SKM-1 (cell line): ENCODE measurements at regions not wholly inside any gene's neighbourhood (a gene's known extent, or its start where the extent isn't known, plus 50 kb on each side); places are given as distances from the start of the nearest gene placed in this dataset.

Experiments
- DNase-seq: peaks from one replicate; lab custom pipeline; 2025; ENCODE audit not compliant: unreplicated experiment; lab: John Stamatoyannopoulos, UW

DNA sequence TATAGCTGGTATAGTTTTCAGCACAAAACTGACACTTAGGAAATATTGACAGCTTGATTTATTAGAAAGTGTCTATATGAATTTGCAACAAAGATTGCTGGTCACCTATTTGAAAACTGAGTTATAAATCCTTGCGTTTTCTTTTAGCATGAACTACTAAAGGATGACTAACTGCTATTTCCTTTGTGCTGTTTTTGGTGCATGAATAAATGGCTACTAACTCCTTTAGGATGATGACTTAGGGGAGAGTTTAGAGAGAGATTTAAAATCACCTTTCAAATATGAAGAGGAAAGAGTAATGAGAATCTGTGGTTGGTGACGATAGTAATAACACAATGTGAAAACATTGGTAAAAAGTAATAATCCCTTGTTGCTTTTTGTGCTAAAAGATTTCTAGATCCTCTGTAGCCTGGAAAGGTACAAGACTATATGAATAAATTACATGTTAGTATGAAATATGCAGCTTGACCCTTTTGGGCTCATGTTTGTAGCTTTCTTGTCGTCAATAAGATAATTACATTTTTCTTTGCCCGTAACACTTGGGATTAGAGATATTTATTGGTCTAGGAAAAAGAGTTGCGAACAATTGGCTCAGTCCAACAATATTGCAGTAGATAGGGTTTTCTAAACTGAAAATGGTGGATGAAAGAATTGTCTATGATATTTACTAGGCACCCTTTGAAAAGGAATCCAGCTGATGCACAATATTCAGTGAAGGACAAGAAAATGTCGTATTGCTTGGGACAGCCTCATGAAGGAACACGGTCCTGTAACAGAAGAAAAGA, 453.0 kb downstream of the ADAMTS20 start:
- no peak for DNase-seq

DNA sequence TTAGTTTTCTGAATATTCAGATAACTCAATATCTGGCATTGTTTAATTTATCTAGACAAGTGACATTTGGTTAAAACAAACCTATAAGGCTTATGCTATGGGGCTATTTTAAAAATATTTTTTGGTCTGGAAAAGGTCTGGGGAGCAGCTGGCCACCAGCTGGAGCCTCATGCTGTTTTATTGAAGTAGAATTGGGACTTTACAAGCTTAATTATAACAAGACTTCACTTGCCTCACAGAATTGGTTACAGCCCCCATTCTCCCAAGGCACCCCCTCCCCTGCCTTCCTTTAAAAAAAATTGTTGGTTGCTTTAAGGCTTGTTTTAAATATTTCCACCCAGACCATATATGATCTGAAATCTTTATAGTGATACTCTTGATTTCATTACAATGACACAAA, 453.9 kb downstream of the ADAMTS20 start:
- no peak for DNase-seq

DNA sequence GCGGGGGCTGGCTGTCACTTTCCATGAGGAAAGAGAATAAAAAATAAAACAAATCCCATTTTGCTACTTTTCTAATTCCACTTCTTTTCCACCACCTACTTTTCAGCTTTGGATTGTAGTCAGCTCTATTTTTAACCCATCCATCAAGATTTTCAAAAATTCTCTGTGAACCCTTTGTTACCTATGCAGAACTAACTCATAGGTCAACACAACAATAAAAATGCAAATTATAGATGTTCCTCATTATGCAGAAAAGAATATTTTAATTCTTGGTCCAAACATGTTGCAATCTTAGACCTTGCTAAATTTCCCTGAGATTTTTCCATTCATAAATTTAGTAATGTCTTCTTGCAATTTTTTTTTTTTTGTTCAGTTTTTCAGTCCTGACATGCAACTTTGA, 454.5 kb downstream of the ADAMTS20 start:
- no peak for DNase-seq

DNA sequence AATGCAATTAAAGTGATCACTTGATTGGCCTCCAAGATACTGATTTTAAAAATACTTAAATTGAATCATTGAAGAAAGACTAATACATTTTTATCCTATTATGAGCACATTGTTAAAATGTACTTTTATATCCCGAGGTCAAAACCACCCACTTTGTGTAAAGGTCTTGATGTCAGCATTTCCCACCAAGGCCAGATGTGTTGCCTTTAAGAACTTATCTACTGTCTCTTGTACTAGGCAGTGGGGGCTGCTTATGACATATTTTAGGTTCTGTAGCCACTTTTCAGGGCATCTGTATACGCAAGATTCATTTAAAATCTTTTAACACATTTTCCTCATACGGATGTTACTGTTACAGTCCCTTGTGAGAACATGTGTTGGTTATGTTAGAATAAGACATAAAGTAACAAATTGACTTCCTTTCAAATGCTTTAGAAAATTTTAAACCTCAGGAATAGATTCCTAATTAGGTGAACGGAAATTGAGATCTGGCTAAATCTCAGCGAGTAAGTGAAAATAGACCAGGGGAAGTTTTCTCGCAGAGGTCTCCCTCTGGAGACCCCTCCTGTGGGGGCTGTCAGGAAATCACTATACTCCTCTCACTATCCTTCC, 456.2 kb downstream of the ADAMTS20 start:
- DNase-seq = no peak

DNA sequence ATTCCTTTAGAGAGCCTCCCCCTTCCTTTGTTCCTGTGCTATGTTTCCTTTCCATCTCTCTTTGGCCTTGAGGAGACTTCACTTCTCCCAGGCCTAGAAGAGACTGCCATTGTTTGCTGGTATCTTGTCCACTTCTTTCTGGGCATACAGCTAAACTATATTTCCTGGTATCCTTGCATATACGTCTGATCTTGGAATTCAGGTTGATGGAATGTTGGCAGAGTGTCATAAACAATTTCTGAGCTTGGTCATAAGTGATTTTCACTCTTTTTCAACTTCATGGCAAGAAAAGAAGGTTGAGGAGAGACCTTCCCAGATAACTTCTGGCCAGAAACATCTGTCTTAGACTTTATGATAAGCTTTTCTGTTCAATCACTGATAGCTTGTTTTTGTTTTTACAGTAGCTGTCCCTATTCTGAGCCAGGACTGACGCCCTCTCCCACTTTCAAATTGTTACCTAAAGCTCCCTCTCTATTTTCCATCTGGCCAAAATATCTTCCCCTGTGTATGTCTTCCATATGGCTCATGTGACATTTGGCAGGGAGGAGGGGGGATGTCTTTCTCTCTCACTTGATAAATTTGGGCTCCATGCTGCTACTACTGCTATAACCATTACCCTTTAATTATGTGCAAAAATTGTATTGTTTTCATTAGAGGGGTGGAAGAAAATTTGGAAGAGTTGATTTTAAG, 457.0 kb downstream of the ADAMTS20 start:
- no peak for DNase-seq

DNA sequence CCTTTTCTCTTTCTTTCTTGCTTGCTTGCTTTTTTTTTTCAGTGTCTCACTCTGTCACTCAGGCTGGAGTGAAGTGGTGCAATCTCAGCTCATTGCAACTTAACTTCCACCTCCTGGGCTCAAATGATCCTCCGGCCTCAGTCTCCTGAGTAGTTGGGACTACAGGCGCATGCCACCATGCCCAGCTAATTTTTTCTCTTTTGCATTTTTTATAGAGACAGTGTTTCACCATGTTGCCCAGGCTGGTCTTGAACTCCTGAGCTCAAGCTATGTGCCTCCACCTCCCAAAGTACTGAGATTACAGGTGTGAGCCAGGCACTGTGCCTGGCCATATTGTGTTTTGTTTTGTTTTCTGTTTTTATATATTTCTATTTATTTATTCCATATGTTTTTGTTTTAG, 461.0 kb downstream of the ADAMTS20 start:
- no peak for DNase-seq

DNA sequence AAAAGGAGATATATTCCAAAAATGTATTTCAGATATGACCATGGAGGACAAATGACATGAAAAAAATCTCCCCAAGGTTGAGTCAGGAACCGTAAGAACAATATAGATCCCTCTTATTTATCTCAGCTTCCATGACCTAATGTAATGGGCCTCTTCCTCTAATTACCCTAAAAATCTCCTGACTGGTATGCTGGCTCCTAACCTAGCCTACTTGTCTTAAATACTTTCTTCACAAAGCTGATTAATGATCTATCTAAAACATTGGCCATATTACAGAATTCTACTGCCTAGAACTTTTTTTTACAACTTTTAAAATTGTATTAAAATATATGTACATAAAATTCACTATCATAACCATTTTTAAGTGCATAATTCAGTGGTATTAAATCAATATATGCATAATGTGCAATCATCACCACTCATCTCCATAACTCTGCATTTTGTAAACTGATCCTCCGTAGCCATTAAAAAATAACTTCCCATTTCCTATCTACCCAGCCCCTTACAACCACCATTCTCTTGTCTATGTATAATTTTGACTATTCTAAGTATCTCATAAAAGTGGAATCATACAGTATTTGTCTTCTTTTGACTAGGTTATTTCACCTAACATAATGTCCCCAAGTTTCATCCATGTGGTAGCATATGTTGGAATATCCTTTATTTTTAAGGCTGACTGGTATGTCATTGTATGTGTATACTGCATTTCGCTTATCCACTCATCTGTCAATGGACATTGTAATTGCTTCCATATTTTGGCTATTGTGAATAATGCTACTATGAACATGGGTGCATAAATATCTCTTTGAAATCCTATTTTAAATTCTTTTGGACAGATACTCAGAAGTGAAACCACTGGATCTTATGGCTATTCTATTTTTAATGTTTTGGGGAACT, 464.6 kb downstream of the ADAMTS20 start:
- no peak for DNase-seq

DNA sequence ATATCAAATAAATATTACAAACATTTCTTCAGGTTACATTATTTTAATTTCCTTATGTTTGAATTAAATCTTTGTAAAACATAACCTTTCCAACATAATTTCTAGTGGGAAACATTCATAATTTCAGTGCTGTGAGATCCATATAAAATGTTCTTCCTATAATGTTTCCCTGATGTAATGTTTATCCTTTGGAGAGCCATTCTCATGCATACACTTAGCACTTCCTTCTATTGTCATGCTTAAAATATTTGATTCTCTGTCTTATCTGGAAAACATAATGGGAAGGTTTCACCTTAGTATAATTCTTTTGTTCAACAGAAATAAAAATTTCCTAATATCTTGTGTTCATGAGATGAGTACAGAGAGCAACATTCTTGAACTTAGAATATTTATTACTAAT, 472.5 kb downstream of the ADAMTS20 start:
- no peak for DNase-seq

DNA sequence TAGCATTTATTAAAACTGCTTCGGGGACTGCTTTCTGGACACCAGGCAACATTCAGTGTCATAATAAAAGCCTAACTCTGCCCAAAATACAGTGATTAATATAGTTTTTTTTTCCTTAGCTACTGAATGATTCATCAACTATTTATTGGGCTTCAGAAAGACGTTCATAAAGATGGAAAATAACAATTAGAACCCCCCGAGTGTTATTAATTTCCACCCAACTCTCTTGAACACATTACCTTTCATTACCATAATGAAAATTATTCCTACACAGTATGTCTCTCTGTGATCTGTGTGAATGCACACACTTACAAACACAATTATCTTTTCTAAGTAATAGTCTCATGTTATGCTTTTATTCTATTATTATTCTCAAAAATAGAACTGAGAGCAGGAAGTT, 473.0 kb downstream of the ADAMTS20 start:
- no peak for DNase-seq

DNA sequence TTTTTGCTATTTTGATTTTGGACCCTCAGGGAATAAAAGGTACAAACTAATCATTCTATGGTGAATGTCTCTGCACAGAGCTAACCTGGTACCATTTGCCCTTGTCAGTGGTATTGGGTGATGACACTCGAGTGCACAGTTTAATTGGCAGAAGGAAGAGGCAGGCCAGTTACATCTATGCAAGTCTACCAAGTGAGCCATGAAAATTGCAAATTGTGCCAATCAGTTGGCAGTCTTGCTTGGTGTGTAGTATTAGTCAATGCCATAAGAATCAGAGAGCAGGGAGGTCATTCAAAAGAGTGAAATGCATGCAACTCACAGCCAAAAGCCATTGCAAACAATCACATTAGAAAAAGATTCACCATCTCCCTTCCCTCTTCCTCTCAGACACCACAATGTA, 479.6 kb downstream of the ADAMTS20 start:
- DNase-seq = no peak

DNA sequence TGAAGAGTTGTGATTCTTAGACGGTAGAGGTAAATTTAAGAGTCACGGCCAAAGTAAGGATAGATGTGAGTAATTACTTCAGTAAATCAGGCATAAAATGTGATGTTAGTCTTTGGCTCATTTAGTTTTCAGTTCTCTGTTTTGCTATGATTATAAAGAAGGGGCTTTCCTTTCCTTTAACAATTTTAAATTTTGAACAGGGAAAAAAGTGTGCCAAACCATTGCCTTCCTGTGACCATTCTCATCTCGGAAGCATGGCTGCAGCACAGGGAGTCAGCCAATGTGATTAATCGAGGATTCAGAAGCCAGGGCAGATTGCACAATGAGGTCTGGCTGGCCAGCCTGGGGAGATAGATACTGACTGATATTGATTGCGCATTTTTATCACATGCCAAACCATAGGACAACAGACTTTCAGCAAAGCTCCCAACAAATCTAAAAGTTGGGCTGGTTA, 480.2 kb upstream of the PRICKLE1 start:
- no peak for DNase-seq

DNA sequence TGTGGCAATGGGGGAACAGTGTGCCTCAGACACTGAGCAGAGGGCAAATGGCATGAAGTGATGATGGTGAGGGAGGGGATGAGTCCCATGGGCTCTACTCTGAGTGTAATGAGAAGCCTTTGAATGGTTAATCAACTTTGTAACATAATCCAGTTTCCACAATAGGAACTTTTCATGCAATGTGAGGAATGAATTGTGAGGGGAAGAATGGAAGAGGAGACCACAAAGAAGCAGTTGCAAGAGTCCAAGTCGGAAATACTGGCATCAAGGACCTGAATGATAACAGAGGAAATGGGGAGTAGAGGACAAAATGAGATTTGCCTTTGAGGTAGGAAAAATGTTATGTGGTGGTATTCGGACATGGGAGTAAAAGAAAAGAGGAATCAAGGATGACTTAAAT, 476.9 kb upstream of the PRICKLE1 start:
- no peak for DNase-seq

DNA sequence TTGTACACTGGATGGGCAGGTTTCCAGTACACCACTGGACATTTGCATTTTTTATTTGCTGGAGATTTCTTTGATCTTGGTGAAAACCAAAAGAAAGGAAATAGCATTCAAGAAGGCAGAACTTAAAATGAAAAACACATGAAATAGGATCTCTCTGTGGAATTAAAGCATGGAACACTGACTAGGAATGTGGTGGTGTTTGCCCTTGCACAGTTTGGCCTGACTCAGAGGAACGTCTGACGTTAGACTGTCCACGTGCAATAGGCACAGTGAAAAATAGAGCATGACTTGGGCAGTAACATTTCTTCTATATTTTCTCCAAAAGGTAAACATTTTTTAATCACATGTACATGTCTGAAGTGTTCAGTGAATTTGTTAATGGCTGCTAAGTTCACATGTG, 474.1 kb upstream of the PRICKLE1 start:
- DNase-seq = no peak

DNA sequence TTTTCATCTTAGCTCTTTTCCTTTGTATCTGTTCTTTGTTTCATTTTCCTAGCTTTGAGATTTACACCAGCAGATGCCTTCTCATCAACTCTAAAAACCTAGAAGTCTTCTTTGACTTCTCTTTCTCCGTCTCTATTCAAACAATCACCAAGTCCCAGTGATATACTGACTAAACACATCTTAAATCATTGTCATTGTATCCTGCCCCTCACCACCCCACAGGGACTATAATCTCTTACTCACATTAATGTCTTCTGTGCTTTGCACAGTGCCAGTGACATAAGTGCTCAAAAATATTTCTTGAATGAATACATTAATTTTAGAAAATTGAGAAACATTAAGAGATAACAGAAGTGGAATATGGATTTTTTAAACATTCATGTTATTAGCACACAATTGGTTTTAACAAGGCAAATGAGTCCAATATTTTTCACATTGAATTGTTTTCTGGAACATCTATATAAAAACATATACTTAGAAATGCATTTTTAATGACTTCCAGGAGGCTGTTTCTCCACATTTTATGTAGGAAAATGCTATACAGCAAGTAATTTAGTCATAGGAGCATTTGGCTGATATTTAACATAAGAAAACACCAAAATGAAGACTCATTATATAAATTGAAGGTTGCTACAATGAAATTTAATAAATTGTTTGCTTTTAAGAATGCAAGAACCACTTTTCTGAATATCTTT, 472.8 kb upstream of the PRICKLE1 start:
- DNase-seq = no peak

DNA sequence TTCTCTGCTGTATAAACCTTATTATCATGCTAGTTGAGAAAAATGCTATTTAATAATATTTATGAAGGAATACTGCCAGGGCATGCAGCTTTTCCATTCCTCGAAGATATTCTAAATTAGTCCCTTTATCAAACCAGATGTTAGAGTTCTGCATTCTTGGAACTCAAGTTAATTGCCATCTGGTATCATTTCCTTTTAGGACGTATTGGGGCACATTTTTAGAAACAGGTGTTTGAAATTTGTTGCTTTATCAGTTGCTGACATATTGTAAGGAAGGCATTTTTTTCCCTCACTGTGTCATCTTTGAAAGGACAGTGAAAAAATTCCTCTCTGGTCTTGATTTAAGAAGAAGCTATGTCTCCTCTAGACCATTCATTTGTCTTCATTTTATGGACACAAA, 471.2 kb upstream of the PRICKLE1 start:
- no peak for DNase-seq

DNA sequence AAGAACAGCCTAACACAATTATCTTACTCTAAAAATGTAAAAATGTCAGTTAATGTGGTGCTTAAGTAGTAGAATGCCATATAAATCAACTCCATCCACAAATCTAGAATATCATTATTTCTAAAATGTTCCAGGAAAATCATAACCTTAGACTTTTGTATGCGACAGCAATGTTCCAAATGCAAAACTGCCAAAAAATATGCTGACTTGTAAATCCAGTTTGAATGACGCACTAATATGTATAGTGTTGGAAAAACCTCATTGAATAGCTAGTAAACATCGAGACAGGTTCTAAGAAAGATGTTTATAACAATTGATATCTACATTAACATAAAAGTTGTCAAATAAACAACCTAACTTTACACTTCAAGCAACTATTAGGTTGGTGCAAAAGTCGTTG, 469.1 kb upstream of the PRICKLE1 start:
- DNase-seq = no peak

DNA sequence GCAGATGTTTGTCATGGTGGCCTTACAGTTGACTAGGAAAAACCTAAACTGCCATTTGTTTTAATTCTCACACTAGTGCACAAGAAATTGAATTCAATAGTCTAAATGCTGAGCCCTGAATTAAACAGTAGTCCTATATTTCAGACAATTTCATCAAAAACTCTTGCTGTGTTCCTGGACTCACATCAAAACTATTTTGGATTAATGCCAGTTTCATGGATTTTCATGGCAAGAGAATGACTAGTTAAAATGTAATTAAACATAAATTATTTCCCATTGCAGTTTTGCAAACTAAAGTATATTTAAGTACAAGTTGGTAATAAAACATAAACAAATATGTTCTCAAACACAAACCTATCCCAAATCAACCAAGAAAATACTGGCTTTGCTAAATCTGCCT, 468.0 kb upstream of the PRICKLE1 start:
- DNase-seq = no peak

DNA sequence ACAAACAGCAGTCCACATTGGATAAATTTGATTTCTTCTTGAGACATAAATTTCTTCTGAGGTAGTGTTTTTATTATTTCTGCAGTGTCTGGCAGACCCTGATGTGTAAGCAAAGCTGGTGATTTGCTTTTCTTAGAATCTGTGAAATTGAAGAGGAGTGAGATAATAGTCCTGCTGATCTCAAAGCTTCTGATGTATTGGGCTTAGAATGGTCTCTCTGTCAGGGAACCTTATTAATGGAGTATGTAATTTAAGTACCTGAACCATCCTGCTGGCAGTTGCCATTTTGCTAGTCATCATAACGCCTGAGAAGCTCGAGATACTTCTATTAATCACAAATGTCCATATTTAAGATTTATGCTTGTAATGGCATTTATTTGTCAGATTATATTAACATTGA, 464.5 kb upstream of the PRICKLE1 start:
- DNase-seq = no peak

DNA sequence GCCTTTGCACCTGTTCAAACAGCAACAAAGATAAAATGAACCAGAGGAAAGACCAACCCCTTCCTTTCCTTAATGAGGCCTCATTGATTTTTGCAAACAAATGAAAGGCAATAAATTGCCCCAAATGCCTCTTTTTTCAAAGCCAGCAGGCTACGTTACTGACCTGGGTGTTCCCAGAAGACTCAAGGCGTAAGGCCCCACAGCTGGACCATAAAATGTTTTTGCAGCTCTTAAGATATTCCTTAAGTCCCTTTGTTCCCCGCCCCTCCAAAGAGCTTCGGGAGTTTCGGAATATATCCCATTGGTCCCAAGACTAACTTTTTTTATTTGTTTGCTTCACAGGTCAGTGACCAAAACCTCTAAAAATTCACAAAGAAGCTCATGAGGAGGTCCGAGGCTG, 462.9 kb upstream of the PRICKLE1 start:
- DNase-seq = no peak

DNA sequence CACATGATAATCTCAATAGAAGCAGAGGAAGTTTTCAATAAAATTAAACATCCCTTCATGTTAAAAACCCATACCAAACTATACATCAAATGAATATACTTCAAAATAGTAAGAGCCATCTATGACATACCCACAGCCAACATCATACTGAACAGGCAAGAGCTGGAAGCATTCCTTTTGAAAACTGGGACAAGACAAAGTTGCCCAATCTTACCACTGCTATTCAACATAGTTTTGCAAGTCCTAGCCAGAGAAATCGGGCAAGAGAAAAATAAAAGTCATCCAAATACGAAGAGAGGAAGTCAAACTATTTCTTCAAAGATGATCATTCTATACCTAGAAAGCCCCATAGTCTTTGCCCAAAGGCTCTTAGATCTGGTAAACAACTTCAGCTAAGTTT, 454.7 kb upstream of the PRICKLE1 start:
- DNase-seq = no peak

DNA sequence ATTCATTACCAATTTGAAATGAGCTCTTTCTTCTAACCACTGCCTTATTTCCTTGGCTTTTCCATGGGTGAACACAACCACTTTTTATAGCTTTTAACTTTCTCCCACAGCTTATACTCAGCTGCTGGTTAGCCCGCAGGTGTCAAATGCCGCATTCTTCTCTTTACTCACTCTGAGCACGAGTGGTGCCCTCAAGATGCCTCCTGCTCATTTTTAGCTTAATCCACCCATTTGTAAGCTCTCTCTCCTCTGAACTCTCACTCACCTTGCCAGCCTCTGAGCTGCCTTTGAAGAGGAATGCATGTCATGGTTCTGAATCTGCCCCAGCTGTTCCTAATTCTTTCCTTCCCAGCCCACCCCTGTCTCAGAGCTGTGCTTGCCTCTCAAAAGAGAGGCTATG, 449.4 kb upstream of the PRICKLE1 start:
- no peak for DNase-seq
